Upper lobe of right lung (tissue), 1 donor: ENCODE measurements at regions not wholly inside any gene's neighbourhood (a gene's known extent, or its start where the extent isn't known, plus 50 kb on each side); places are given as distances from the start of the nearest gene placed in this dataset.
"Not testable (repeated sequence)": the region's sequence is repeated elsewhere in the genome, so short reads cannot be mapped to it uniquely, and the experiment has no call there.

Experiments used
- ATAC-seq: fragments of 200-7000 bp; cut with Tn5 transposase; one replicate; pipeline ENCODE4 v1.9.1; 2020; ENCODE audit warnings: mild to moderate bottlenecking, moderate library complexity
- DNase-seq: peaks from one replicate; pipeline ENCODE4 v3.0.0-alpha.2; 2020
- H3K27ac ChIP-seq: fragments of 200-600 bp; one replicate; pipeline ENCODE4 v1.8.0; 2022
- H3K27me3 ChIP-seq: fragments of 200-600 bp; one replicate; pipeline ENCODE4 v1.8.0; 2022; ENCODE audit warnings: mild to moderate bottlenecking
- H3K36me3 ChIP-seq: fragments of 200-600 bp; one replicate; pipeline ENCODE4 v1.8.0; 2022
- H3K4me1 ChIP-seq: fragments of 200-600 bp; one replicate; pipeline ENCODE4 v1.8.0; 2022
- H3K4me3 ChIP-seq: fragments of 200-600 bp; one replicate; pipeline ENCODE4 v1.8.0; 2022; ENCODE audit warnings: mild to moderate bottlenecking
- H3K9me3 ChIP-seq: fragments of 200-600 bp; one replicate; pipeline ENCODE4 v1.8.0; 2022
- intact Hi-C: fragments of 100-400 bp; cut with DNase I; formaldehyde crosslinking; loops from one replicate; pipeline ENCODE4 v1.11.0; 2022
- TF ChIP-seq, protein P1 (sequence below): fragments of 200-600 bp; IDR thresholded peaks from one replicate; pipeline ENCODE4 v1.8.0; 2022; ENCODE audit warnings: antibody characterized with exemption
- donor health status: DM: no; HTN: yes; CAD: no; lungs with severe emphysema.

DNA sequence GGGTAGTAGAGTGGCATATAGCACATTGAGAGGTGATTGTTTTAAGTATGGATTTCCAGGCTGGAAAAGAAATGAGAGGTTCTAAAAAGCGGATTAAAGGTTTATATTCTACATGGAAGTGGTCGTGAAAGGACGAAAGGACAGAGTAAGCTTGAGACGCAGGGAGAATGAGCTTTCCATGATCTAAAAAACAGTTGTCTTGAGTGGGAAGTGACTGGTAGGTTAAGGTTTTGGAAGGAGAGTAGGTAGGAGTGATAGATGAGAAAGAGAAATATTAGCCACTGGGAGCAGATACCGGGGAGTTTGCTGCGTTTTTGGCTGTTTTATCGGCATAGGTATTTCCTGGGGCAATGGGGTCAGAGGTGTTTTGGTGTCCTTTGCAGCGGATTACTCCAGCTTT lies 750.6 kb upstream of the ADGRB3 start:
- no peaks in the 10 kb centered on the region for H3K9me3 ChIP-seq
- H3K27me3 ChIP-seq: no peaks in the 10 kb centered on the region
- no peaks in the 10 kb centered on the region for H3K4me1 ChIP-seq
- H3K4me3 ChIP-seq: no peak overlapping the region
- H3K36me3 ChIP-seq: no peaks in the 10 kb centered on the region
- TF ChIP-seq, protein P1, sequence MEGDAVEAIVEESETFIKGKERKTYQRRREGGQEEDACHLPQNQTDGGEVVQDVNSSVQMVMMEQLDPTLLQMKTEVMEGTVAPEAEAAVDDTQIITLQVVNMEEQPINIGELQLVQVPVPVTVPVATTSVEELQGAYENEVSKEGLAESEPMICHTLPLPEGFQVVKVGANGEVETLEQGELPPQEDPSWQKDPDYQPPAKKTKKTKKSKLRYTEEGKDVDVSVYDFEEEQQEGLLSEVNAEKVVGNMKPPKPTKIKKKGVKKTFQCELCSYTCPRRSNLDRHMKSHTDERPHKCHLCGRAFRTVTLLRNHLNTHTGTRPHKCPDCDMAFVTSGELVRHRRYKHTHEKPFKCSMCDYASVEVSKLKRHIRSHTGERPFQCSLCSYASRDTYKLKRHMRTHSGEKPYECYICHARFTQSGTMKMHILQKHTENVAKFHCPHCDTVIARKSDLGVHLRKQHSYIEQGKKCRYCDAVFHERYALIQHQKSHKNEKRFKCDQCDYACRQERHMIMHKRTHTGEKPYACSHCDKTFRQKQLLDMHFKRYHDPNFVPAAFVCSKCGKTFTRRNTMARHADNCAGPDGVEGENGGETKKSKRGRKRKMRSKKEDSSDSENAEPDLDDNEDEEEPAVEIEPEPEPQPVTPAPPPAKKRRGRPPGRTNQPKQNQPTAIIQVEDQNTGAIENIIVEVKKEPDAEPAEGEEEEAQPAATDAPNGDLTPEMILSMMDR: no peak
- no peak for ATAC-seq
- no peak overlapping the region for H3K27ac ChIP-seq
- intact Hi-C loops: no loop called here
- no peak for DNase-seq

DNA sequence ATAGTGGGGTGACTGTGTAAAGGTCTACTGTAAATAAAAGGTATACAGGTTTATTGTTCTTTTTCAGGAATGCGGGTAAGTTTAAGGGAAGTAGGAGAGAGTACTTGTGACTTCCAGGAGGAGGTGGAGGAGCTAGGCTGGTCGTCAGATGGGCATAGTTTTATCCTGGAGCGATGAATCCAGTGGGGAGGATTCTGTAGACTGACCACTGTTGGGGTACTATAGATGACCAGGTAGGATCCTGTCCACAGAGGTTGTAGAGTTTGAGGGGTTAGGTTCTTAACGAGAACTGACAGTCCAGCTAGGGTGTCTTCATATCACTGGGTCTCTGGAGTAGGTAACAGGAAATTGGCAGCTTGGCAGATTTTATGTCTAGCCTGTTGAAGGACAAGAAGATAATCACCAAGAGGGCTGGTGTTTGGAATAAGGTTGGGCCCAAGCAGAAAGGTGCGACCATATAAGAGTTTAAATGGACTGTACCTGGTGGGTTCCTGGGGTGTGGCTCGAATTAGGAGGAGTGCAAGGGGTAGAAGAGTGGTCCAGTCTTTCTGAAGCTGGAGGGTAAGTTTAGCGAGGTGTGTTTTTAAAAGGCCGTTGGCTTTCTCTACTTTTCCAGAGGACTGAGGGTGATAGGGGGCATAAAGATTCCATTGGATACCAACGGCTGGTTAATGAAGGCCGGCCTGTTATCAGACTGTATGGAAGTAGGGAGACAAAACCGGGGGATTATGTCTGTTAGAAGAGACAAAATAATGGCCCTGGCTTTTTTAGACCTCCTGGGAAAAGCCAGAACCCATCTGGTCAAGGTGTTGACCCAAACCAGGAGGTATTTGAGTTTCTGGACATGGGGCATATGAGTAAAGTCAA lies 751.3 kb upstream of the ADGRB3 start:
- TF ChIP-seq, protein P1: no peak
- DNase-seq: no peak
- Histone ChIP-seq H3K9me3 (no peaks in the 10 kb centered on the region), H3K36me3 (no peaks in the 10 kb centered on the region), H3K4me1 (no peaks in the 10 kb centered on the region), H3K4me3 (no peak overlapping the region), H3K27me3 (no peaks in the 10 kb centered on the region), H3K27ac (no peak overlapping the region)
- no peak for ATAC-seq
- intact Hi-C loops: no loop called here

DNA sequence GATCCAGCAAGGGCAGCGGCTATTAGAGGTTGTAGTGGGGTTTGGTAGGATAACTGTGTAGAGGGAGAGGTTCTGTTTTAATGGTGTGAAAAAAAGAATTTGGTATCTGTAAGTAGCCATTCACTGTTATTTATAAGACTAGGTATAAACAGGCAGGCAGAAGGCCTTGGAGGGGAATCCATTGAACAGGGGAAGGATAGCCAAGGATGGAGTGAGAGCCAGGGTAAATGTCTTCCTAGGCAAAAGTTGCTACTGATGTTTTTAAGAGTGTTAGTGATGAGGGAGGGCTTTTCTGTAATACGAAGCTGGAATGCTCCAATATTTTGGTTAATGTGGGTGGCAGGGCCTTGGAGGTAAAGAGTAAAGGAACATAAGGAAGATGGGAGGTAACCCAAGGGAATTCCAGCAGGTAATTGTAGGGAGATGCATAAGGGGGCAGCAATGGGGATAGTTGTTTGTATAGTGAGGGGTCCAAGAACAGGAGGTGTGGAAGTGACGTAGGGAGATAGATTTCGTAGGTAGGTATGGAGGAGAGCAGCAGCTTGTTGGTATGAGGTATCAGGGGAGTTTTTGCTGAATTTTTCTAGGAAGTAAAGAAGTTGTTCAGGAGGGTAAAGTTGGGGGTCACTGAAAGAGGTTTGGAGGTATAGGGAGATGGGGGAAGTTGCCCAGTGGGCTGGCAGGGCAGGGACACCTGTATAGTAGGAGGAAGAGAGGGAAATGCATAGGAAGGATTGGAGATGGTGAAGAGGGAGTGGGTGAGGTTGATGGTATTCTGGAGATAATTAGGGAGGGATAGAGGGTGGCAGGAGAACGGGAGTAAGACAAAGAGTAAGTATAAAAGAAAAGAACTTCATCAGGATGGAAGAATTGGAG lies 752.4 kb upstream of the ADGRB3 start:
- intact Hi-C loops: no loop called here
- Histone ChIP-seq H3K4me1 (no peaks in the 10 kb centered on the region), H3K27ac (no peak overlapping the region), H3K36me3 (no peaks in the 10 kb centered on the region), H3K4me3 (no peak overlapping the region), H3K9me3 (no peaks in the 10 kb centered on the region), H3K27me3 (no peaks in the 10 kb centered on the region)
- DNase-seq (no peak), ATAC-seq (no peak)
- TF ChIP-seq, protein P1: no peak

DNA sequence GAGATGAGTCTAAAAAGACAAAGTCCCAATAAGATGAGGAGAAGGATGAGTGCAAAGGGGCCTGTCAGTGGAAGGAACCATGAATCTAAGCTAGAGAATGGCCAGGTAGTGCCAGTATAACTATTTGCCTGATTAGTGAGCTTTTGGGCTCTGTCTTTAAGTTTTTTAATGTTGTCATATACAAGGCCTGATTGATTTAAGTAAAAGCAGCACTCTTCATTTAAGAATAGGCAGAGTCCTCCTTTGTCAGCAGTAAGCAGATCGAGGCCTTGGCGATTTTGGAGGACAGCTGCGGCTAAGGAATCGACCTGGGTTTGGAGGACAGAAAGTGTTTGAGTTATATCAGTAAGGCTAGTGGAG lies 753.4 kb upstream of the ADGRB3 start:
- TF ChIP-seq, protein P1: no peak
- Histone ChIP-seq H3K27me3 (no peaks in the 10 kb centered on the region), H3K27ac (no peak overlapping the region), H3K9me3 (no peaks in the 10 kb centered on the region), H3K36me3 (no peaks in the 10 kb centered on the region), H3K4me3 (no peak overlapping the region), H3K4me1 (no peaks in the 10 kb centered on the region)
- DNase-seq: no peak
- ATAC-seq: no peak
- intact Hi-C loops: no loop called here

DNA sequence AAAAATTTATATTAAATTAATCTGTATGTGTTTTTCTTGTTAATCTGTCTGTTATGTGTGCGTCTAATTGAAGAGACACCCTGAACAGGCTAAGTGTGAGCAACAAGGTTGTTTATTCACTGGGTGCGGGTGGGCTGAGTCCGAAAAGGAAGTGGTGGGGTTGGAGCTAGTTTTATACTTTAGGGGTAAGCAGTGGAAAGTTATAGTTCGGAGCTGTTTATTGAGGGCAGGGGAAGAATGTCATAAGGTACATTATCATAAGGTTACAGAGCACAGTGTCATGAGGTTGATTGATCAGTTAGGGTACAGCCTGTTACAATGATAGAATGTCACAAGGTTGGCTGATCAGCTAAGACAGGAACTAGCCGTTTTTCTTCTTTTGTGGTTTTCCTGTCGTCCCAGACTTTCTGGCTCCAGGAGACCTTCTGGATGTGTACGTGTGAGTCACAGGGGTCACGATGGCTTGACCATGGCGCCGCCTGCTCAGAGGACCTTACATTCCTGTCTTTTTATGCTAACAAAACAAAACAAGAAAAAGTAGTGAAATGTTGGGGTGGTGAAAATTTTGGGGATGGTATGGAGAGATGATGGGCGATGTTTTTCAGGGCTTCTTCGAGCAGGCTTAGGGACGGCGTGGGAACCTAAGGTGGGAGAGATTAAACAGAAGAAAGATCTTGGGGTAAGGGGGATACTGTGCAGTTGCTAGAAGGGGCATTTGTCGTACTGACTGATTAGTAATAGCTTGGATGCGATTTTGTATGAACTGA lies 754.0 kb upstream of the ADGRB3 start:
- intact Hi-C loops: no loop called here

DNA sequence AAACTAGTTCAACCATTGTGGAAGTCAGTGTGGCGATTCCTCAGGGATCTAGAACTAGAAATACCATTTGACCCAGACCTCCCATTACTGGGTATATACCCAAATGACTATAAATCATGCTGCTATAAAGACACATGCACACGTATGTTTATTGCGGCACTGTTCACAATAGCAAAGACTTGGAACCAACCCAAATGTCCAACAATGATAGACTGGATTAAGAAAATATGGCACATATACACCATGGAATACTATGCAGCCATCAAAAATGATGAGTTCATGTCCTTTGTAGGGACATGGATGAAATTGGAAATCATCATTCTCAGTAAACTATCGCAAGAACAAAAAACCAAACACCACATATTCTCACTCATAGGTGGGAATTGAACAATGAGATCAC lies 754.7 kb upstream of the ADGRB3 start:
- H3K4me1 ChIP-seq, intact Hi-C loops, H3K9me3 ChIP-seq, H3K27me3 ChIP-seq, H3K27ac ChIP-seq, H3K36me3 ChIP-seq, H3K4me3 ChIP-seq, ATAC-seq, DNase-seq: not testable (repeated sequence)

More for the DNA sequence above, 754.0 kb upstream of the ADGRB3 start:
- no peaks in the 10 kb centered on the region for H3K4me1 ChIP-seq
- no peaks in the 10 kb centered on the region for H3K36me3 ChIP-seq
- H3K9me3 ChIP-seq: no peaks in the 10 kb centered on the region
- H3K27ac ChIP-seq: no peak overlapping the region
- DNase-seq: no peak
- no peak overlapping the region for H3K4me3 ChIP-seq
- no peaks in the 10 kb centered on the region for H3K27me3 ChIP-seq
- ATAC-seq: no peak
- TF ChIP-seq, protein P1: no peak

DNA sequence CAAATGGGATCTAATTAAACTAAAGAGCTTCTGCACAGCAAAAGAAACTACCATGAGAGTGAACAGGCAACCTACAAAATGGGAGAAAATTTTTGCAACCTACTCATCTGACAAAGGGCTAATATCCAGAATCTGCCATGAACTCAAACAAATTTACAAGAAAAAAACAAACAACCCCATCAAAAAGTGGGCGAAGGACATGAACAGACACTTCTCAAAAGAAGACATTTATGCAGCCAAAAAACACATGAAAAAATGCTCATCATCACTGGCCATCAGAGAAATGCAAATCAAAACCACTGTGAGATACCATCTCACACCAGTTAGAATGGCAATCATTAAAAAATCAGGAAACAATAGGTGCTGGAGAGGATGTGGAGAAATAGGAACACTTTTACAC lies 755.2 kb upstream of the ADGRB3 start:
- intact Hi-C loops, DNase-seq, H3K36me3 ChIP-seq, H3K27me3 ChIP-seq, H3K9me3 ChIP-seq, H3K27ac ChIP-seq, H3K4me3 ChIP-seq, ATAC-seq, H3K4me1 ChIP-seq: not testable (repeated sequence)
